ENCODE measurements at regions not wholly inside any gene's neighbourhood (a gene's known extent, or its start where the extent isn't known, plus 50 kb on each side); places are given as distances from the start of the nearest gene placed in this dataset.

DNA sequence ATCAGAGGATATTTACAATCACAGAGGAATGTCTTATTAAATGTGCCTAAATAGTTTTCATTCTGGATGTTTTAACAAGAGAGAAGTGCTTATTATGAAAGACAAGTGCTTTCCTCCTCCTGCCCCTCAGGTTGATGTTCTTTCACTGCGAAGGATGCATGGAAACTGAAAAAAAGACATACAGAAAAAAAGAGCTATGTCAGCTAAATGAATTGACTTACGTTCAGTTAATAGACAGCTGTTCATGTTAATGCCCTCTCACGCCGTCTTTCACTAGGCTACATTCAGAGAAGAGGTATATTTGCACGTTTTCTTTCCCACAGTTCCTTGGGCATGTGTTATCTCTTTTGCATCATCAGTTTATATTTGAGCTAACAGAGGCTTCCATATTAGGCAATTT is 821.8 kb upstream of the PCDH9 start:
- no peak overlapping the region for H3K27ac Mint-ChIP-seq (ENCODE audit: unreplicated experiment)
- BruUV-seq (replicated peaks) = no TSS peak
- POLR2A ChIA-PET = no interaction called here
- H3K4me1 ChIP-seq = no peaks in the 10 kb centered on the region
- H3K27me3 ChIP-seq (replicated peaks; ENCODE audit: control insufficient read depth, insufficient read depth, low read length) = no peaks in the 10 kb centered on the region
- no peak for DNase-seq
- TF ChIP-seq CTCF (IDR thresholded peaks at IDR 0.05; ENCODE audit: insufficient read depth in 1 of 2, low read depth in 1 of 2, low read length in 1 of 2, severe bottlenecking in 1 of 2, unreplicated experiment in 1 of 2) = no peak
- H3K27me3 Mint-ChIP-seq (ENCODE audit: insufficient read depth, unreplicated experiment) = no peaks in the 10 kb centered on the region
- no peaks in the 10 kb centered on the region for H3K36me3 ChIP-seq (ENCODE audit: control insufficient read depth, insufficient read depth, low read length)
- H3K4me3 ChIP-seq (ENCODE audit: low read depth, low read length) = no peak overlapping the region
- no peaks in the 10 kb centered on the region for H3K36me3 Mint-ChIP-seq (ENCODE audit: insufficient read depth, unreplicated experiment)
- H3K4me3 Mint-ChIP-seq (ENCODE audit: unreplicated experiment) = no peak overlapping the region
- no peaks in the 10 kb centered on the region; the same call in 1 of the 2 replicates for H3K9me3 ChIP-seq
- intact Hi-C loops (cut with micrococcal nuclease; ENCODE audit: unreplicated experiment) = no loop called here
- CTCF ChIA-PET = no interaction called here
- no peaks in the 10 kb centered on the region for H3K4me1 Mint-ChIP-seq (ENCODE audit: low read depth, unreplicated experiment)
- peaks cover 4% of the 10 kb centered on the region for H3K9me3 Mint-ChIP-seq (ENCODE audit: unreplicated experiment)

DNA sequence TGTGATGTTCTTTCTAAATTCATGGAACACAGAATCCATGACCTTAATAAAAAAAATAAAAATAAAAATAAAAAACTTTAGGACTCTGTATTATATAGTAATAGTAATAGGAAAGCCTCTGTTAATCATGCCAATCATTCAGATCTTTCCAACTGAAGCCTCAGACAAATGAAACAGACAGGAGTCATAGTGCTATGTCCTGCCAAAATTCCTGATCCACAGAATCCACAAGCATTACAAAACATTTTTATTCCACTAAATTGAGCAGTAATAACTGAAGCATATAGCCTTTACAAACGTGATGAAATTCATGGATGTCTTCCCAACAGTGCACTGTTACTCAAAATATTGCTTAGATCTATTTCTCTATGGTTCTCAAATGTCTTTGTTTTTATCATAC is 820.6 kb upstream of the PCDH9 start:
- intact Hi-C loops (cut with micrococcal nuclease; ENCODE audit: unreplicated experiment) = no loop called here
- Mint-ChIP-seq H3K4me3 (ENCODE audit: unreplicated experiment) (no peak overlapping the region), H3K27me3 (ENCODE audit: insufficient read depth, unreplicated experiment) (no peaks in the 10 kb centered on the region), H3K27ac (ENCODE audit: unreplicated experiment) (no peak overlapping the region), H3K9me3 (ENCODE audit: unreplicated experiment) (no peaks in the 10 kb centered on the region), H3K4me1 (ENCODE audit: low read depth, unreplicated experiment) (no peaks in the 10 kb centered on the region), H3K36me3 (ENCODE audit: insufficient read depth, unreplicated experiment) (no peaks in the 10 kb centered on the region)
- no peak for TF ChIP-seq CTCF (IDR thresholded peaks at IDR 0.05; ENCODE audit: insufficient read depth in 1 of 2, low read depth in 1 of 2, low read length in 1 of 2, severe bottlenecking in 1 of 2, unreplicated experiment in 1 of 2)
- H3K4me3 ChIP-seq (ENCODE audit: low read depth, low read length) = no peak overlapping the region
- ChIA-PET POLR2A (no interaction called here), CTCF (no interaction called here)
- no peaks in the 10 kb centered on the region for H3K9me3 ChIP-seq
- no peaks in the 10 kb centered on the region for H3K4me1 ChIP-seq
- H3K36me3 ChIP-seq (ENCODE audit: control insufficient read depth, insufficient read depth, low read length) = no peaks in the 10 kb centered on the region
- BruUV-seq (replicated peaks) = no TSS peak
- no peaks in the 10 kb centered on the region for H3K27me3 ChIP-seq (replicated peaks; ENCODE audit: control insufficient read depth, insufficient read depth, low read length)
- DNase-seq = no peak

- H3K9me3 ChIP-seq = no peaks in the 10 kb centered on the region
- no TSS peak for BruUV-seq (replicated peaks)
- H3K27me3 ChIP-seq (replicated peaks; ENCODE audit: control insufficient read depth, insufficient read depth, low read length) = no peaks in the 10 kb centered on the region
- H3K36me3 ChIP-seq (ENCODE audit: control insufficient read depth, insufficient read depth, low read length) = no peaks in the 10 kb centered on the region
- Mint-ChIP-seq H3K27ac (ENCODE audit: unreplicated experiment) (no peak overlapping the region), H3K27me3 (ENCODE audit: insufficient read depth, unreplicated experiment) (no peaks in the 10 kb centered on the region), H3K4me3 (ENCODE audit: unreplicated experiment) (no peak overlapping the region), H3K9me3 (ENCODE audit: unreplicated experiment) (no peaks in the 10 kb centered on the region), H3K36me3 (ENCODE audit: insufficient read depth, unreplicated experiment) (no peaks in the 10 kb centered on the region), H3K4me1 (ENCODE audit: low read depth, unreplicated experiment) (no peaks in the 10 kb centered on the region)
- intact Hi-C loops (cut with micrococcal nuclease; ENCODE audit: unreplicated experiment) = no loop called here
- POLR2A ChIA-PET = no interaction called here
- no peak overlapping the region for H3K4me3 ChIP-seq (ENCODE audit: low read depth, low read length)
- CTCF ChIA-PET = no interaction called here
- no peak for TF ChIP-seq CTCF (IDR thresholded peaks at IDR 0.05; ENCODE audit: insufficient read depth in 1 of 2, low read depth in 1 of 2, low read length in 1 of 2, severe bottlenecking in 1 of 2, unreplicated experiment in 1 of 2)
- H3K4me1 ChIP-seq = no peaks in the 10 kb centered on the region
- no peak for DNase-seq
These were observed 818.7 kb upstream of the PCDH9 start for GRCh38 chr13:68048802-68049359.

Data from Caco-2 (cell line).